GM12874 (cell line): ENCODE measurements at regions not wholly inside any gene's neighbourhood (a gene's known extent, or its start where the extent isn't known, plus 50 kb on each side); places are given as distances from the start of the nearest gene placed in this dataset.

ENCODE experiments used
- TF ChIP-seq, protein P1 (sequence below): IDR thresholded peaks from 2 replicates; pipeline ENCODE4 v1.5.1; 2011; ENCODE audit warnings: low read depth, mild to moderate bottlenecking, control low read depth, low read length, moderate library complexity; ENCODE audit not compliant: insufficient read depth

DNA sequence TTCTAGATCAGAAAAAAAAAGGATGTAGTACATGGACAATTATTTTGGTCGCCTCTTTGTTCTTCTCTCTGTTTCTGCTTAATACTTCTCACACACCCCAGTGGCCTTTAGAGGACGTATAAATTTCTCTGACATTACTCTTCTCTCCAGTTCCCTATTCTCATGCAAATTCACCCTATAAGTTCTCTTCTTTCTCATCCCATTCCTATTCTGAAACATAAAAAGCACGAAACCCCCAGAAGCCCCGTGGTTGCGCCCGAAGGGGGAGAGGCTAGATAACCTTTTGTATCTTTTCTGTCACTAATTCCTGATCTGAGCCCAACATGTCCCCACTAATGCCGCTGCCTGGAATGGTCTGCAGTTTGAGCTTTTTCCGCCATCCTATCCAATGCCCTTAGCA, 136.9 kb downstream of the SKIDA1 start:
- TF ChIP-seq, protein P1, sequence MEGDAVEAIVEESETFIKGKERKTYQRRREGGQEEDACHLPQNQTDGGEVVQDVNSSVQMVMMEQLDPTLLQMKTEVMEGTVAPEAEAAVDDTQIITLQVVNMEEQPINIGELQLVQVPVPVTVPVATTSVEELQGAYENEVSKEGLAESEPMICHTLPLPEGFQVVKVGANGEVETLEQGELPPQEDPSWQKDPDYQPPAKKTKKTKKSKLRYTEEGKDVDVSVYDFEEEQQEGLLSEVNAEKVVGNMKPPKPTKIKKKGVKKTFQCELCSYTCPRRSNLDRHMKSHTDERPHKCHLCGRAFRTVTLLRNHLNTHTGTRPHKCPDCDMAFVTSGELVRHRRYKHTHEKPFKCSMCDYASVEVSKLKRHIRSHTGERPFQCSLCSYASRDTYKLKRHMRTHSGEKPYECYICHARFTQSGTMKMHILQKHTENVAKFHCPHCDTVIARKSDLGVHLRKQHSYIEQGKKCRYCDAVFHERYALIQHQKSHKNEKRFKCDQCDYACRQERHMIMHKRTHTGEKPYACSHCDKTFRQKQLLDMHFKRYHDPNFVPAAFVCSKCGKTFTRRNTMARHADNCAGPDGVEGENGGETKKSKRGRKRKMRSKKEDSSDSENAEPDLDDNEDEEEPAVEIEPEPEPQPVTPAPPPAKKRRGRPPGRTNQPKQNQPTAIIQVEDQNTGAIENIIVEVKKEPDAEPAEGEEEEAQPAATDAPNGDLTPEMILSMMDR, result no peak

DNA sequence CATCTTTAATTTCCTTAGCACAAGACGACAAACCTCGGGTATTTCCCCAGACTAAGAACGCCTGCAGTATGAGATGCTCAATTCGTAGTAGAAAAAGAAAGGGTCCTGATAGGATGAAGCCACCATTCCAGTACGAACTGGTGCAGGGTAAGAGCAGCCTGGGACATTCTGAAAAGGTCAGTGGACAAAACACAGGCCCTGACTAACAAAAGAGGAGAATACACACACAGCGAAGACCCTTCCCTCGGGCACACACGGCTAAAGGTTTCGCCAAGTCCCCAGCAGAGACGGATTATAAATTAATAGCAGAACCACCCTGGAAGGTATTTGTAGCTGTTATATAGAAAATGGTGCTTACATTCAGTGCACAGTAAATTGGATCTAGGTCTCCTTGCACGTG, 137.6 kb downstream of the SKIDA1 start:
- TF ChIP-seq, protein P1, result no peak

DNA sequence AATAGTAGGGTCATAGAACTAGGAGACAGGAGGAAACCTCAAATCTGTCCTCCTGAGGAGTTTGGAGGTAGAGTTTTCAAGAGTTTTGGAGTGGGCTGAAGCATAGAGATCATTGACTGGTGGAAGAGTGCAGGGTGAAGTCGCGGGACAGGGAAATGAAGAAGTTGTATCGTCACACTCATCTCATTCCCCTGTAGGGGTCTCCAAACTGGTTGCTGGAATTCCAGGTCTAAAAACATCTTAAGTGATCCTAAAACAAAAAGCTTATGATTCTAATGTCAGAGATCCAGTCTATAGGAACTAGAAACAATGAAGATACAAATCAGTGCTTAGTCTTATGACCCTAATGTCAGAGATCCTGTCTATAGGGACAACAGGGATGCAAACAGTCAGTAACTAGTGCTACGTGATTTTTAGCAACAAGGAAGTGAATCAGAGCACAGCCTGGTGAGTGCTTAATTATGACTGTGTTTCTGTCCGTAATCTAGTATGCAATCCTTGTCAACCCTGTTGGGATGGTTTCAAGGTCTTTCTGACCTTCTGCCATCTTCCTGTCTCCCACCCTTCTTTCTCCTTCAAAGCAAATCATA, 139.4 kb downstream of the SKIDA1 start:
- TF ChIP-seq, protein P1, result no peak

DNA sequence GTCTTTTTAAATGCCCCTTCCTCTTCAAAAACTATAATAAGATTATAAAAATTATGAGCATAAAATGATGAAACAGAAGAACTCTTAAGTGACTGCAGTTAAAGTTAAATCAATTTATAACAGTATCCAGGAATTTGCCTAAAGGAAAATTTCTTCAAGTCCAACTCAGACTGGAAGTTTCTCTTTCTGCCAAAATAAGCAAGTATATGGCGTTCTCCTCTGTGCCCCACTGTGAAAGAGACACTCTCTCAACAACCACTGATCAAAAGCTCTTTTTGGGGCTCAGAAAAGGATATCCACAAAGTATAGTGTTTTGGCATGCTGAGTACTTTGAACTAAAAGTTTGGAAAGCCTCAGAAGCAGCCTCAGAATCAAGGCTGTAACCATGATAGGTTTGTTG, 139.9 kb downstream of the SKIDA1 start:
- TF ChIP-seq, protein P1, result no peak

DNA sequence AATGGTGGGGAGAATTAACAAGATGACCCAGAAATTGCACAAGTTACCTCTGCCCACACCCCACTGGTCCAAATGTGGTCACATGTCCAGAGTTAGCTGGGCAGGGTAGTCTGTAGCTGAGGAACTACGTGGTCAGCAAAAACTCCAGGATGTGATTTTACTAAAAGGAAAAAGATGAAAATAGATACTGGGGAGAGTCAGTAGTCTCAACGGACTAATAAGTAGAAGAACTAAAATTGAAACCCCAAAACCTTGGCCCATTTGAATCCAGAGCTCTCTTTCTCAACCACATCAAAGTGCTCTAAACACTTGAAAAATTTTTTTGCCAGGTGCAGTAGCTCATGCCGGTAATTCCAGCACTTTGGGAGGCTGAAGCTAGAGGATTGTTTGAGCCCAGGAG, 146.3 kb downstream of the SKIDA1 start:
- TF ChIP-seq, protein P1, result no peak

DNA sequence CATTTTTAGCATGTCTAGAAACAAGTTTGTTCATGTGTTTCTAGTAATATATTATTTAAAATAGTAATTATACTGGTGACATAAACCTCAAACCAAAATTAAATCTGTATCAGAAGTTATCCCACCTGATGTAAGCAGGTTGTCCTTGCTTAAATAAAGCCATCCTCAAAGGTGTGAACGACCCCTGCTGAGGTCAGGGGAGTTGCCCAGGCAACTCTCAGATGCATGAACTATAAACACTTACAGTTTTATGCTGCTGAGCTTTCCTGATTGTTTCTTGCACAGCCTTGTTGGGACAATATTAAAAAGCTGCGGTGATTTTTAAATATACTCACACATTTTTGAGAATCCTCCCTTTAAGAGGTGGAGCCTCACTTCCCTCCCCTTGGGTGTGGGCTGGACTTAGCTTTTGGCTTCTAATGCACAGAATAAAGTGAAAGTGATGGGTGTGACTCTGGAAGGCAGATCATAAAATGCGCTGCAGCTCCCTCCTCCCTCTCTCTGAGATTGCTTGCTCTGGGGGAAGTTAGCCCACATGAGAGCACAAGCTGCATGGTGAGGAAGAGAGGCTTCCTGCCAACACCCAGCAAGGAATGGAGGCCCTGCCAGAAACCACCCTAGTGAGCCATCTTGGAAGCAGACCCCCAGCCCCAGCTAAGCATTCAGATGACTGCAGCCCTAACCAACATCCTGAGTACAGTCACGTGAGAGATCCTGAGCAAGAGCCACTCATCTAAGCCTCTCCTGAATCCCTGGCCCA, 152.7 kb downstream of the SKIDA1 start:
- TF ChIP-seq, protein P1, result no peak

DNA sequence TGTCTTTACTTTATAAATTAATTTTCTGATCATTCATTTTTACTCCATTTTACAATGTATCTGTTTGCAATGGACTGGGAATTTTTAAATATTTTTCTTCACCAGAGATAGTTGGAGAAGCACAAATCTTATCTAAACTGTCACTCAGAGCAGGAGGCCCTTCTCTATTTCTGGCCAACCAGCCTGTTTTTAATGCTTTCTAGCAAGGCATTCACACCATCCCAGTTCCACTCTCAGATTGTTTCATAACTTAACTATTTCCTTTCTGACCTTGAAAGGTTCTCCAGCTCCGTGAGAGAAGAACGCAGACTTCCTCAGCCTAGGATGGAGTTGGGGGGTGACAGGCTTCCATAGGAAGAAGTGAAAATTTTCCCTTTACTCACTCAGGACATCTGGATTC, 155.8 kb downstream of the SKIDA1 start:
- TF ChIP-seq, protein P1, result no peak
